ENCODE measurements at regions not wholly inside any gene's neighbourhood (a gene's known extent, or its start where the extent isn't known, plus 50 kb on each side); places are given as distances from the start of the nearest gene placed in this dataset.

- no peak for DNase-seq
- H3K4me1 Mint-ChIP-seq = peaks cover 10 to 16% of the 10 kb centered on the region in 2 experiments
- no CpG with 5 or more reads among the region's 6 CpGs for WGBS (ENCODE audit: extremely low coverage, insufficient read length, low lambda C conversion rate)
- H3T11ph ChIP-seq (ENCODE audit: low read length) = no peak overlapping the region
- no peak overlapping the region for H3K14ac ChIP-seq (ENCODE audit: insufficient read depth, low read length)
- no peaks in the 10 kb centered on the region for H3K4me1 ChIP-seq (ENCODE audit: insufficient read depth, low read length)
- H2BK12ac ChIP-seq (ENCODE audit: insufficient read length, low read depth, low read length) = no peak overlapping the region
- H2BK20ac ChIP-seq (ENCODE audit: low read depth, low read length, poor library complexity, severe bottlenecking) = no peak overlapping the region
- peaks cover 0 to 4% (median 0%) of the 10 kb centered on the region in 3 experiments; a peak in 3 of 7 replicates for H3K36me3 Mint-ChIP-seq (ENCODE audit: insufficient read depth in 1 of 3, low read depth in 3 of 3)
- no peak overlapping the region for H2BK15ac ChIP-seq (ENCODE audit: low read depth, low read length)
- H3K79me2 ChIP-seq (ENCODE audit: insufficient read depth, low read length) = no peaks in the 10 kb centered on the region
- H3K56ac ChIP-seq (ENCODE audit: insufficient read length, low read depth, low read length) = no peak overlapping the region
- H2BK120ac ChIP-seq (ENCODE audit: low read depth, low read length, poor library complexity, severe bottlenecking) = no peak overlapping the region
- no peak overlapping the region for H3K23ac ChIP-seq (ENCODE audit: insufficient read length, low read depth, low read length)
- H2BK5ac ChIP-seq (ENCODE audit: insufficient read length, low read length) = no peak overlapping the region
- H3K79me1 ChIP-seq (ENCODE audit: insufficient read depth, low read depth, low read length, poor library complexity, severe bottlenecking) = no peaks in the 10 kb centered on the region
- H3K4me2 ChIP-seq (ENCODE audit: insufficient read depth, insufficient read length, low read length) = no peak overlapping the region
- no peak for TF ChIP-seq CTCF (conservative IDR thresholded peaks at IDR 0.05)
- H2AK5ac ChIP-seq (ENCODE audit: insufficient read length, low read length) = no peak overlapping the region
- no peak overlapping the region for H3K4me3 Mint-ChIP-seq
- H3K9me3 ChIP-seq (ENCODE audit: control insufficient read depth, low read depth, low read length) = no peaks in the 10 kb centered on the region
- no peak overlapping the region for H4K91ac ChIP-seq (ENCODE audit: insufficient read length, low read depth, low read length)
- H4K20me1 ChIP-seq (ENCODE audit: control insufficient read depth, insufficient read depth, insufficient read length) = no peaks in the 10 kb centered on the region
- H3K9me3 Mint-ChIP-seq = no peaks in the 10 kb centered on the region; a peak in 2 of 5 replicates
- no peaks in the 10 kb centered on the region for H3K27me3 ChIP-seq (ENCODE audit: insufficient read depth, low read length)
- H3K27ac ChIP-seq (ENCODE audit: insufficient read length, low read depth, low read length) = no peak overlapping the region
- no peaks in the 10 kb centered on the region for H3K23me2 ChIP-seq (ENCODE audit: insufficient read length, low read depth, low read length, poor library complexity, severe bottlenecking)
- no peak overlapping the region for H3K4ac ChIP-seq (ENCODE audit: low read depth, low read length)
- no peak overlapping the region for H4K5ac ChIP-seq (ENCODE audit: insufficient read length, low read depth, low read length)
- H3K27ac Mint-ChIP-seq = no peak overlapping the region
- peaks cover 4% of the 10 kb centered on the region; the same call in 1 of the 2 replicates for H3K27me3 Mint-ChIP-seq (ENCODE audit: low read depth)
- no peak overlapping the region for H3K9ac ChIP-seq (ENCODE audit: extremely low read depth, insufficient read length, low read length)
- H2AFZ ChIP-seq (ENCODE audit: low read length) = no peak overlapping the region
- no peak overlapping the region for H4K8ac ChIP-seq (replicated peaks; ENCODE audit: insufficient read length, low read depth, low read length)
- no peak overlapping the region for H3K18ac ChIP-seq (ENCODE audit: insufficient read length, low read depth, low read length)
These were observed 190.8 kb upstream of the PRKCQ start for GRCh38 chr10:6770846-6771245.

Data from H9 (cell line).